B cell (primary cell): ENCODE measurements at regions not wholly inside any gene's neighbourhood (a gene's known extent, or its start where the extent isn't known, plus 50 kb on each side); places are given as distances from the start of the nearest gene placed in this dataset.

Experiments used
- ATAC-seq: fragments of 200-7000 bp; cut with Tn5 transposase; one replicate; pipeline ENCODE4 v1.10.0; 2021; ENCODE audit warnings: low read depth, mild to moderate bottlenecking, moderate number of reproducible peaks, moderate library complexity
- CTCF ChIA-PET: fragments of 350-600 bp; sonication (Branson Sonifier 250); formaldehyde crosslinking; loops from one replicate; lab custom pipeline; 2021; ENCODE audit warnings: antibody characterized with exemption, inconsistent platforms; lab: Charles Lee
- POLR2A ChIA-PET: fragments of 350-600 bp; sonication (Branson Sonifier 250); formaldehyde crosslinking; loops from one replicate; lab custom pipeline; 2021; ENCODE audit warnings: antibody characterized with exemption; lab: Charles Lee
- DNase-seq: peaks from one replicate; pipeline ENCODE4 v3.0.0; 2013
- H2AFZ ChIP-seq: 2 replicates; pipeline ENCODE4 v1.6.1; 2012; ENCODE audit warnings: mild to moderate bottlenecking, low read depth, low read length; ENCODE audit not compliant: insufficient read depth, poor library complexity, severe bottlenecking
- H3K27ac ChIP-seq, 2 donors: 1 replicate in 1 of 2; 2 replicates in 1 of 2; pipeline ENCODE4 v1.5.1; 2012 to 2013; ENCODE audit warnings: low read length in 2 of 2, mild to moderate bottlenecking in 2 of 2, moderate library complexity in 1 of 2
- H3K27me3 ChIP-seq, 4 experiments: fragments of 200-600 bp in 1 of 4; sonication (generic) in 1 of 4; replicated peaks in 1 of 4; 1 replicate in 2 of 4; 2 replicates in 2 of 4; pipeline versions ENCODE4 v1.6.1 to v1.7.0; 2013 to 2016; ENCODE audit warnings: low read length in 3 of 4, mild to moderate bottlenecking in 2 of 4, mixed read lengths in 1 of 4, moderate library complexity in 1 of 4; ENCODE audit not compliant: insufficient read depth in 4 of 4, control insufficient read depth in 3 of 4; ENCODE audit errors: control extremely low read depth in 1 of 4
- H3K36me3 ChIP-seq, 2 experiments: replicated peaks in 1 of 2; 1 replicate in 1 of 2; 2 replicates in 1 of 2; pipeline versions ENCODE4 v1.6.1 to v1.7.1; 2013; ENCODE audit warnings: low read length in 1 of 2; ENCODE audit not compliant: insufficient read depth in 2 of 2, control insufficient read depth in 1 of 2; ENCODE audit errors: control extremely low read depth in 1 of 2, extremely low read depth in 1 of 2
- H3K4me1 ChIP-seq, 2 donors: fragments of 200-600 bp in 1 of 2; sonication (generic) in 1 of 2; 1 replicate in 1 of 2; 2 replicates in 1 of 2; pipeline versions ENCODE4 v1.5.1 to v1.6.1; 2013 to 2017; ENCODE audit warnings: low read length in 2 of 2; ENCODE audit not compliant: control insufficient read depth in 2 of 2, insufficient read depth in 2 of 2
- H3K4me2 ChIP-seq: replicated peaks from 2 replicates; pipeline ENCODE3; 2012; ENCODE audit warnings: mild to moderate bottlenecking, low read depth, low read length; ENCODE audit not compliant: poor library complexity, severe bottlenecking
- H3K4me3 ChIP-seq, 5 experiments: fragments of 200-600 bp in 1 of 5; sonication (generic) in 1 of 5; 1 replicate in 3 of 5; 2 replicates in 2 of 5; pipeline versions ENCODE4 v1.5.1 to v1.7.0; 2011 to 2016; ENCODE audit warnings: low read length in 4 of 5, mild to moderate bottlenecking in 4 of 5, low read depth in 2 of 5, control low read depth in 1 of 5, moderate library complexity in 1 of 5; ENCODE audit not compliant: insufficient read depth in 1 of 5; ENCODE audit errors: control extremely low read depth in 1 of 5, extremely low read depth in 1 of 5
- H3K79me2 ChIP-seq: fragments of 200-600 bp; sonication (generic); one replicate; pipeline ENCODE4 v1.6.0; 2016; ENCODE audit warnings: low read length; ENCODE audit not compliant: control insufficient read depth, insufficient read depth
- H3K9ac ChIP-seq: fragments of 200-600 bp; sonication (generic); 2 replicates; pipeline ENCODE4 v1.6.1; 2017; ENCODE audit warnings: mild to moderate bottlenecking, low read length, moderate library complexity
- H3K9me3 ChIP-seq, 3 donors: one replicate each; pipeline versions ENCODE4 v1.6.1 to v1.7.1; 2013; ENCODE audit warnings: low read length in 2 of 3; ENCODE audit not compliant: control insufficient read depth in 2 of 3, insufficient read depth in 1 of 3; ENCODE audit errors: control extremely low read depth in 1 of 3
- H4K20me1 ChIP-seq: 2 replicates; pipeline ENCODE4 v1.6.0; 2012; ENCODE audit warnings: mild to moderate bottlenecking, low read length; ENCODE audit not compliant: insufficient read depth, control insufficient read depth, poor library complexity, severe bottlenecking
- H3K27ac Mint-ChIP-seq: one replicate; pipeline ENCODE4 v1.8.0; 2021; ENCODE audit warnings: mixed read lengths
- H3K27me3 Mint-ChIP-seq: one replicate; pipeline ENCODE4 v1.8.0; 2021; ENCODE audit warnings: mixed read lengths
- H3K4me1 Mint-ChIP-seq: one replicate; pipeline ENCODE4 v1.8.0; 2021; ENCODE audit warnings: mixed read lengths
- H3K4me3 Mint-ChIP-seq: one replicate; pipeline ENCODE4 v1.8.0; 2021; ENCODE audit warnings: mixed read lengths
- H3K9me3 Mint-ChIP-seq: one replicate; pipeline ENCODE4 v1.8.0; 2022; ENCODE audit warnings: mixed read lengths; ENCODE audit not compliant: insufficient read depth
- EZH2 ChIP-seq: IDR thresholded peaks from 2 replicates; pipeline ENCODE4 v1.6.1; 2012; ENCODE audit warnings: borderline replicate concordance, low read depth, mild to moderate bottlenecking, moderate library complexity, low read length; ENCODE audit not compliant: insufficient read depth, poor library complexity, severe bottlenecking
- WGBS: methylation state at CpG from one replicate; pipeline ENCODE4 v1.1.5; 2013; ENCODE audit warnings: missing lambda C conversion rate; ENCODE audit not compliant: insufficient coverage; 5-methylcytosine and 5-hydroxymethylcytosine counted together
- intact Hi-C: fragments of 100-400 bp; cut with micrococcal nuclease; formaldehyde crosslinking; loops from one replicate; pipeline ENCODE4 v1.10.0; 2022
- TF ChIP-seq, protein P1 (sequence below): fragments of 200-600 bp; IDR thresholded peaks from one replicate; pipeline ENCODE4 v1.8.0; 2022; ENCODE audit warnings: antibody characterized with exemption, mild to moderate bottlenecking

DNA sequence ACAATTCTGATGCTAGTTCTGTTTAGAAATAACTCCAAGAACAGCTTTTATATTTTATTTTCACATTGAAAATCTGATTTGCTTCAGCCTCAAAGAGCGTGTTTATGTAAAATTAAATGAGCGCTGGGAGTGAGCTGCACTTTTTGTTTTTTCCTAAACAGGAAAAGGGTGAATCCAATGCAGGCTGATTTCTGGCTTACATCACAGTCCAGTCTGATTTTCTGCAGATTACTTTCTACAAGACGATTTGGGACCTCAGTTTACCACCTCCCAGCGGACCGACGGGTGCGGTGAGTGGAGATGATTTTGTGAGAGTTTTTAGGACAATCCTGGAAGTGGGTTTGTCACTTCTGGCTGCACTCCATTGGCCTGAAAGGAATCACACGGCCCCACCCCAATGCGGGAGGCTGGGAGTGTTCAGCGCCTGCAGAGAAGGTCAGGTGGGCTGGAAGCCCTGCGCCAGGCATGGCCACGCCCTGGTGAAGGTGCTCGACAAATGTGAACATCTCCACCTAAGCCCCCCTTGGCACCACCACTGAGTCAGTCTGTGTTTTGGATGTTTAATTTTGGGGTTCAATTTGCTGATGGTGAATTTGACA, 90.1 kb downstream of the ANKRD10 start:
- no peaks in the 10 kb centered on the region for H4K20me1 ChIP-seq
- no peak for ATAC-seq
- H3K4me3 Mint-ChIP-seq, result no peak overlapping the region
- intact Hi-C loops, result no loop called here
- H3K27me3 Mint-ChIP-seq, result peaks cover 5% of the 10 kb centered on the region
- H3K9me3 ChIP-seq, result no peaks in the 10 kb centered on the region
- no peak overlapping the region for H3K27ac ChIP-seq
- 90% methylated on average over 3 of the region's 13 CpGs for WGBS
- ChIA-PET POLR2A (no interaction called here), CTCF (interaction anchor here (1.0 to 2.7 kb wide), 2 partner anchors 180 to 231 kb away, joined by 3 to 8 read pairs; no protein-coding TSS in a partner anchor)
- peaks cover 0 to 8% (median 0%) of the 10 kb centered on the region in 4 experiments for H3K27me3 ChIP-seq
- H3K4me1 ChIP-seq, result no peaks in the 10 kb centered on the region
- no peaks in the 10 kb centered on the region for H3K79me2 ChIP-seq
- no peak overlapping the region for H3K4me2 ChIP-seq
- H3K4me1 Mint-ChIP-seq, result no peaks in the 10 kb centered on the region
- H2AFZ ChIP-seq, result no peak overlapping the region
- no peak overlapping the region for H3K4me3 ChIP-seq
- DNase-seq, result no peak
- no peak overlapping the region for H3K9ac ChIP-seq
- no peaks in the 10 kb centered on the region for H3K36me3 ChIP-seq
- H3K27ac Mint-ChIP-seq, result no peak overlapping the region
- TF ChIP-seq EZH2, result no peak
- TF ChIP-seq, protein P1, sequence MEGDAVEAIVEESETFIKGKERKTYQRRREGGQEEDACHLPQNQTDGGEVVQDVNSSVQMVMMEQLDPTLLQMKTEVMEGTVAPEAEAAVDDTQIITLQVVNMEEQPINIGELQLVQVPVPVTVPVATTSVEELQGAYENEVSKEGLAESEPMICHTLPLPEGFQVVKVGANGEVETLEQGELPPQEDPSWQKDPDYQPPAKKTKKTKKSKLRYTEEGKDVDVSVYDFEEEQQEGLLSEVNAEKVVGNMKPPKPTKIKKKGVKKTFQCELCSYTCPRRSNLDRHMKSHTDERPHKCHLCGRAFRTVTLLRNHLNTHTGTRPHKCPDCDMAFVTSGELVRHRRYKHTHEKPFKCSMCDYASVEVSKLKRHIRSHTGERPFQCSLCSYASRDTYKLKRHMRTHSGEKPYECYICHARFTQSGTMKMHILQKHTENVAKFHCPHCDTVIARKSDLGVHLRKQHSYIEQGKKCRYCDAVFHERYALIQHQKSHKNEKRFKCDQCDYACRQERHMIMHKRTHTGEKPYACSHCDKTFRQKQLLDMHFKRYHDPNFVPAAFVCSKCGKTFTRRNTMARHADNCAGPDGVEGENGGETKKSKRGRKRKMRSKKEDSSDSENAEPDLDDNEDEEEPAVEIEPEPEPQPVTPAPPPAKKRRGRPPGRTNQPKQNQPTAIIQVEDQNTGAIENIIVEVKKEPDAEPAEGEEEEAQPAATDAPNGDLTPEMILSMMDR, result no peak
- H3K9me3 Mint-ChIP-seq, result no peaks in the 10 kb centered on the region

DNA sequence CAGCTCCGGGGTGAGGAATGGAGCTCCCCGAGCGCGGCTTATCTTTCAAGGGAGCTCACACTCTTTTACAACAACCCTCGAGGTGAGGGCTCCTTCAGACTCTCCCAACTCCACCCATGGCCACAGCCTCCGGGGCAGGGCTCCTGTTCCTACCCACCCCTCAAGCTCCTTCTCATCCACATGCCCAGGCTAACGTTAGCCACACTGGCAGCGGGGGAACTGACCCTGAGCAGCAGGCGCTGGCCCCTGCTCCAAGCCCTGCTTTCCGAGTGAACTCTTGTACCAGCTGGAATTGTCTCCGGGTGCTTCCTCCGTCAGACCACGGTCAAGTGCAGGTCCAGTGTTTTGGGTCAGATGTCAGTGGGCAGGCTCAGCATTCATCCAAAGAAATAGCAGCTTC, 89.4 kb downstream of the ANKRD10 start:
- Histone ChIP-seq H4K20me1 (no peaks in the 10 kb centered on the region), H3K4me3 (no peak overlapping the region), H3K4me1 (no peaks in the 10 kb centered on the region), H3K9ac (no peak overlapping the region), H3K36me3 (no peaks in the 10 kb centered on the region), H2AFZ (no peak overlapping the region), H3K4me2 (no peak overlapping the region), H3K27ac (no peak overlapping the region), H3K9me3 (no peaks in the 10 kb centered on the region), H3K79me2 (no peaks in the 10 kb centered on the region), H3K27me3 (peaks cover 0 to 8% (median 0%) of the 10 kb centered on the region in 4 experiments)
- WGBS, result 87% methylated on average over 13 of the region's 13 CpGs
- H3K27me3 Mint-ChIP-seq, result peaks cover 5% of the 10 kb centered on the region
- DNase-seq (no peak), ATAC-seq (no peak)
- CTCF ChIA-PET, result interaction anchor here (1.0 kb wide), 1 partner anchor 181 kb away, joined by 3 read pairs; no protein-coding TSS in a partner anchor
- no peak for TF ChIP-seq EZH2
- TF ChIP-seq, protein P1, result no peak
- no peaks in the 10 kb centered on the region for H3K9me3 Mint-ChIP-seq
- H3K4me3 Mint-ChIP-seq, result no peak overlapping the region
- intact Hi-C loops, result no loop called here
- POLR2A ChIA-PET, result no interaction called here
- no peak overlapping the region for H3K27ac Mint-ChIP-seq
- H3K4me1 Mint-ChIP-seq, result no peaks in the 10 kb centered on the region
